ENCODE measurements at regions not wholly inside any gene's neighbourhood (a gene's known extent, or its start where the extent isn't known, plus 50 kb on each side); places are given as distances from the start of the nearest gene placed in this dataset.

GRCh38 chr9:569296-569695 lies 272.2 kb upstream of the DMRT1 start:
- no peak for TF ChIP-seq CTCF (IDR thresholded peaks at IDR 0.05)
- TF ChIP-seq POLR2A (IDR thresholded peaks at IDR 0.05), result no peak
